ENCODE measurements at regions not wholly inside any gene's neighbourhood (a gene's known extent, or its start where the extent isn't known, plus 50 kb on each side); places are given as distances from the start of the nearest gene placed in this dataset.

GRCh38 chr12:19771858-19772257 is 332.6 kb downstream of the AEBP2 start (continued):
- TF ChIP-seq ELF1 (IDR thresholded peaks at IDR 0.05; ENCODE audit: borderline replicate concordance, low read depth) (no peak), SRF (IDR thresholded peaks at IDR 0.05; ENCODE audit: low read depth) (no peak), EGR1 (IDR thresholded peaks at IDR 0.05; ENCODE audit: low read depth) (no peak)

GRCh38 chr12:19772776-19773175 is 333.5 kb downstream of the AEBP2 start:
- H3K4me1 ChIP-seq (ENCODE audit: control insufficient read depth in 1 of 2, insufficient read depth in 2 of 2, low read length in 2 of 2), result no peaks in the 10 kb centered on the region
- no peak overlapping the region for H3K27ac ChIP-seq (ENCODE audit: low read depth, low read length)
- H2AFZ ChIP-seq (ENCODE audit: low read depth, low read length, poor library complexity, severe bottlenecking), result no peak overlapping the region
- H3K9me2 ChIP-seq (ENCODE audit: insufficient read depth), result no peaks in the 10 kb centered on the region
- DNase-seq (ENCODE audit: low read depth, low spot score) (no peak), ATAC-seq (no peak)
- H3K9ac ChIP-seq (ENCODE audit: low read length), result no peak overlapping the region
- no peaks in the 10 kb centered on the region for H4K20me1 ChIP-seq (ENCODE audit: insufficient read depth)
- no peaks in the 10 kb centered on the region for H3K9me3 ChIP-seq (ENCODE audit: control insufficient read depth in 1 of 2, insufficient read depth in 1 of 2, low read depth in 1 of 2, low read length in 2 of 2)
- H3K4me2 ChIP-seq (ENCODE audit: low read length), result no peak overlapping the region
- no peaks in the 10 kb centered on the region for H3K79me2 ChIP-seq (ENCODE audit: insufficient read depth, low read length)
- no peak overlapping the region for H3K4me3 ChIP-seq (replicated peaks in 1 of 2; ENCODE audit: low read depth in 1 of 2, low read length in 2 of 2)
- BruUV-seq (replicated peaks), result no TSS peak
- H3K36me3 ChIP-seq (ENCODE audit: control insufficient read depth in 1 of 2, insufficient read depth in 2 of 2, low read length in 2 of 2), result no peaks in the 10 kb centered on the region
- ChIA-PET RAD21 (ENCODE audit: low non-redundant PET in 1 of 2, low total read pairs in 2 of 2, uncharacterized antibody in 2 of 2, unreplicated experiment in 2 of 2) (no interaction called here), POLR2A (no interaction called here), CTCF (no interaction called here)
- H3K27me3 ChIP-seq (ENCODE audit: insufficient read depth, low read length), result no peaks in the 10 kb centered on the region
- intact Hi-C loops (cut with micrococcal nuclease), result no loop called here
- TF ChIP-seq POLR2A (IDR thresholded peaks at IDR 0.05; ENCODE audit: borderline replicate concordance, extremely low read depth, insufficient read depth, insufficient read length) (no peak), YY1 (IDR thresholded peaks at IDR 0.05; ENCODE audit: extremely low read depth, insufficient replicate concordance, low read depth, low read length) (no peak), EGR1 (IDR thresholded peaks at IDR 0.05; ENCODE audit: low read depth) (no peak), FOSL1 (IDR thresholded peaks at IDR 0.05; ENCODE audit: low read depth) (no peak), ZBTB33 (IDR thresholded peaks at IDR 0.05; ENCODE audit: extremely low read depth, insufficient replicate concordance, low read length) (no peak), RAD21 (IDR thresholded peaks at IDR 0.05; ENCODE audit: low read depth) (no peak), JUND (IDR thresholded peaks at IDR 0.05) (no peak), POLR2AphosphoS5 (IDR thresholded peaks at IDR 0.05; ENCODE audit: low read depth, low read length) (no peak), CTCF (IDR thresholded peaks at IDR 0.05 in 2 of 3, conservative IDR thresholded peaks at IDR 0.05 in 1 of 3; ENCODE audit: borderline replicate concordance in 1 of 3, insufficient read depth in 1 of 3, low read depth in 2 of 3, low read length in 2 of 3) (no peak), ZNF274 (IDR thresholded peaks at IDR 0.05; ENCODE audit: low read depth, low read length) (no peak)
